ENCODE measurements at regions not wholly inside any gene's neighbourhood (a gene's known extent, or its start where the extent isn't known, plus 50 kb on each side); places are given as distances from the start of the nearest gene placed in this dataset.
A peak's percentile ranks its signal among the peaks of the same experiment; 100 is the strongest.
"Not testable (repeated sequence)": the region's sequence is repeated elsewhere in the genome, so short reads cannot be mapped to it uniquely, and the experiment has no call there.

DNA sequence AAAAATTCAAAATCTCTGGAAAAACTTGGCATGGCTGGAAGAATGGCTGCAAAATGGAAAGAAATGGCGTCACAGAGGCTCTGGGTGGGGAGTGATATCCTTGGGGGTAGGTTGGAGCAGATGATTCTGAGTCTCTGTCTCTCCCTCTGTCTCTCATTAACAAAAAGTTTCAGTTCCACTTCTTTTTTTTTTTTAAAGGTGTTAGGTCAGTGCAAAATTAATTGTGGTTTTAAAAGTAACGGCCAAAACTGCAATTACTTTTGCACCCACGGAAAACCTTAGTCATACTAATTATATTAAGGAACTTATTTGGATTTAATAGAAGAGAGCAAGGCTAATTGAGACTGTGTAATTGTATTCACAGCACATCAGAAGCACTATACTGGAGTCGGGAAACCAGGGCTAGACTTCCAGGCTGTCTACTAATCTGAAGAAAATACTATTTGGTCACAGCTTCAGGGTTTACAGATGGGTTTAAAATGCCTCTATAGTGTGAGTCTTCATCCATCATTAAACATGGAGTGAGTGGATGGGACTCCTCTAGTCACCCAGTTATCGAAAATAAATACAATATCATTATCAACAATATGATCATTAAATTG is 289.1 kb upstream of the PLD5 start:
- DNase-seq = no peak

DNA sequence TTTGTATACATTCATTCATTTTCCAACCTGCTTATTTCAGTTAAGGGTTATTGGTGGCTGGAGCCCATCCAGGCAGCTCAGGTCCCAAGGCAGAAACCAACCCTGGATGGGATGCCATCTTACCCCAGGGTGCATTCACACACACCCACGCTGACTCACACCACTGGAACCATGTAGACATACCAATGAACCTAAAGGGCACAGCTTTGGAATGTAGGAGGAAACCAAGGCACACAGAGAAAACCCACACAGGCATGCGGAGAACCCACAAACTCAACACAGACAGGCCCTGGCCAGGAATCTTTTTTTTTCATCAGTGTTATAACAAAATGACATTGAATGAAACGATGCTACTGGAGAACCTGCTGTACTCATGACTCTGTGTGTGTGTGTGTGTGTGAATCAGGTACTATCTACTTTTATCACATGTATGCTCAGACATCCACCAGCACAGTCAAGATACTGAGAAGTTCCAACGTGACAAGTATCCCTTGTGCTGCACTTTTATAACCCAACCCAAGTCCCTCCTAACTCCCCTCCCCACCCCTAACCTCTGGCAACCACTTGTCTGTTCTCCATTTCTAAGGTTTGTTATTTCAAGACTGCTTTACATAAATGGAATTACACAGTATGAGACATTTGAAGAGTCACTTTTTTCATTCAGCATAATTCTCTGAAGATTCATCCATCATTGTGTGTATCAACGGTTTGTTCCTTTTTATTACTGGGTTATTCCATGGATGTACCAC is 286.8 kb upstream of the PLD5 start:
- DNase-seq = no peak

DNA sequence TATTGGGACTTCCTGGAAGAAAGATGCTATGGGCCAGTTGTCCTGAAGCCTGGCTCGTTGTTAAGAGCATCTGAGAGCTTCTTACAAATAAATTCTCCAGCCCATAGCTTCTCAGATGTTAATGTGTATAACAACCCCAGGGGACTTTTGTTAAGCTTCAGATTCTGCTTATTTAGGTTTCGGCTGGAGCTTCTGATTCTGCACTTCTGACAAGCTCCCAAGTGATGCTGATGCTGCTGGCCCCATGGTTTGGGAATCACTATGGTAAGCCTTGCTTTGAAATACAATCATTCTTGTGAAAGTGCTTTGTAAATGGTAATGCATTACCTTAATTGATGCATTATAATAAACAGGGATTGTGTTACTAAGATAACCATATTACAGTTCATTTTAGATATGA is 281.8 kb upstream of the PLD5 start:
- DNase-seq = no peak

DNA sequence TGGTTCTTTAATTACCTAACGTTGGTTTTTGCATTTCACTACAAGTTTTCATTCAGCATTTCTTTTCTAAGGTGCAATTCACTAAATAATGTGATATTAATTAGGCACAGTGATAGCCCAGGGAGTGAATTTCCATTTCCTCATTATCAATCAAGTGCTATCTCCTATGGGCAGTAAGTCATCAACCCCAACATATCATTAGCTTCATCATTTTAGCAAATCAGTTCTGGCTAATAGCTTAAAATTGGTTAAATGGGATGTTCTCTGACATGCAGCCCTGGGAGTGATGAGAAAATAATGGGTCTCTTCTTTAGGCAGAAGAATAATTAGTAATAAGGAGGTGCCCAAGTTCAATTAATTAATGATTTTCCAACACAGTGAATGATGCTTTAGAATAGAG is 280.9 kb upstream of the PLD5 start:
- DNase-seq = not testable (repeated sequence)

DNA sequence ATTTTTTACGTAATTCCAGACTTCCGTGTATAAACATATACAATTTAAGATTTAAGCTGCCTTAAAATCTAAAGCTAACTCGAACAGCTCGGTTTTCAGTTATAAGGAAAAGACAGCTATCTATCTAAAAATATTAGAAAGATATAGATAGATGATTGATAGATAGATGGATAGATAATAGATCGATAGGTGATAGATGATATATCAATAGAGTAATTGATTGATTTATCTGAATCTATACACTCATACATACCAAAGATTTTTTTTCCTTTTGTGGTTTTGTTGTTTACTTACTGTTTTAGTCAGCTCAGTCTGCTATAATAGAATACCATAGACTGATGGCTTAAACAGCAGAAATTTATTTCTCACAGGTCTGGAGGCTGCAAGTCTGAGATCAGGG is 278.5 kb upstream of the PLD5 start:
- DNase-seq = no peak

DNA sequence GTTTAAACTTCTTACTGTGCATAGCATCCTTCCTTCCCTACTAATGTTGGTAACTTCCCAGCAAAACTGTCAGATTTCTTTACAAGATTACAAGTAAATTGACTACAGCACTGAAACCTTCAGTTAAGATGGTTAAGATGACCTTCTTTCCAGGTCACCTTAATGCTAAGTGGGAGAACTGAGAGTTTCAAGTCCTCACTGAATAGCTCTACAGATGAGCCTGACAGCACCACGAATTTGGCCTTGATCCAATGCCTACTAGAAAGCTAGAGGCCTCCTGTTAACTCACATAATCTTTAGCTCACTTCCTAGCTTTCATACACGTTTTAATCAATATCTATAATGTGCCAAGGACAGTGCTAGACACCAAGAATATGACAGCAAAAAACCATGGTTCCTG is 276.0 kb upstream of the PLD5 start:
- DNase-seq = no peak

DNA sequence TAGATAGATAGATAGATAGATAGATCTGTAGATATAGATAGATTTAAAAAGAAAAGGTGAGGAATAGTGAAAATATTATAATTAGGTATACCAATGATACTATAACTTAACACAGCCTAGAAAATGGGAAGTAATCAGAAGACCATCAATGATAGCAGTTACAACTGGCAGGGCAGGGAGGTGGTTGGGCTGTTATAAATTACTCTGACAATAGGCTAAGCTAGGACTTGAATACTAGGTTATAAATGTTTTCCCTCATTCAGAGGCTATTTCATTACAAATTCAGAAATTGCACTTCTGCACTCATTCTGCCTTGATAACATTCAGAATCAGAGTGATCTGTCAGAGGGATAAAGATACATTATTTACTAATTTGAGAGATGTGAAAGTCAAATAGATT is 273.4 kb upstream of the PLD5 start:
- no peak for DNase-seq

DNA sequence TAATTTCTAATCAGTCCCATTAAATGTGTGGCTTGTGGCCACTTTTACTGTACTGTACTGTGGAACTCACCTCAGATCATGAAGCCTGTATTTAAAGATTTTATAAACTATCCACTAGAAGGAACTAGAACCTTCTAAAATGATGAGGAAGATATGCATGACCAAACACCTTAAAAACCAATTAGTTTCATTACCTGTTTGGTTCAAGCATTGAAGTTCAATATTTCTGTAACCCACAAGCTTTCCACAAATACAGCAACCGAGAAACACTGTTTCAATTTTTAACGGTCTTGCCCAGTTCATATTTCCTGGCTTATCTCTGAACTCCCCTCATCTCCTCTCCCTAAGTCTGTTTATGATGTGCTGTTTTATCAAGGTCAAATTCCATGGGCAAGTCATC is 264.3 kb upstream of the PLD5 start:
- no peak for DNase-seq

DNA sequence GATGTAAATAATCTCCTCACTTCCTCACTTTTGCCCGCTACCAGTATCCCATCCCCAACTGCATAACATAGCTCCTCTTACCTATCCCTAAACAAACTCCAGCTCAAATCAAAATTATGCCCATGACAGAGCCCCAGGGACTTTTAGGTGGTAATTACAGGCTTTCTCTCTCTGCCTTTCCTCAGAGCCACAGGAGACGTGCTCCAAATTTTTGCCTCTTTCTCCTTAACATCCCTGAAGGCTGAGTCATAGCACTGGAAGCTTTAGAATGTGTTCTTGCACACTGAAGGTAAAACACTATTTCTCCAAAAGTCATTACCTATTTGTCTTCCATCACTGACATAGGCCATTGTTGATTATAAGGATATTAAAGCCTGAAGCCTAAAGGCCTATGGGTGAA is 263.5 kb upstream of the PLD5 start:
- no peak for DNase-seq

DNA sequence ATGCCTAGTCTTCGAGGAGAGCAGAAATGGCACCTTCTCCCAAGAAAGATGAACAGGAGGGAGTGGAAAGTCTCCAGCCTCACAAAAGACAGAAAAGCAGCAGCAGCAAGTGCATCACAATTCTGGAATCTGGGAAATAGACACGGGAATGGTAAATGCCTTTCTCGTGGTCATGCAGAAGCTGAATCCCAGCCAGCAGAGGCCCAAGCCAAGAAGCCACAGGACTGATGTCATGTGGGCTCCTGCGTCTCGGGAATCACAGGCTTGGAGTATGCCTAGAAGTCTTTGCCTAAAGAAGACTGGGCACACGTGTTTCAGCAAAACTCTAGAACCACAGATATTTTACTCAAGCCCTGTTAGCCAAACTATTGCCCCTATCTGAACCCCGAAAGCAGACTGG is 260.3 kb upstream of the PLD5 start:
- DNase-seq = no peak

DNA sequence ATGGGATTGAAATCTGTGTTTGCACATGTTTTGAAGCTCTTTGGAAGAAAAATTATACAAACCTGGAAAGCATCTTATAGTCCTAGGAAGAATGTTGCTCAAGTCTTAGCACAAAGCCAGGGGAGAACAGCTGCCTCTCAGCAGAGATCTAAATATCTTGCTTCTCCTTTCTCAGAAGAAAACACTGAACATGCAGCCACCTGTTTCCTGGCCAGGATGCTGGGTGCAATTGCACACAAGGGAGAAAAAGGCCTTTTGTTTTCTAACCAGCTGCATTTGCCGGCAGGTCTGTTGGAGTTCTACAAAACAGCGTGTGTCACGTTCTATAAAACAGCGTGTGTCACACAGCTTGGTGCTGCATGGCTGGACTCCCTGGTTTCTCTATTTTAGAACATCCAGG is 259.6 kb upstream of the PLD5 start:
- DNase-seq = peak; percentile 4

DNA sequence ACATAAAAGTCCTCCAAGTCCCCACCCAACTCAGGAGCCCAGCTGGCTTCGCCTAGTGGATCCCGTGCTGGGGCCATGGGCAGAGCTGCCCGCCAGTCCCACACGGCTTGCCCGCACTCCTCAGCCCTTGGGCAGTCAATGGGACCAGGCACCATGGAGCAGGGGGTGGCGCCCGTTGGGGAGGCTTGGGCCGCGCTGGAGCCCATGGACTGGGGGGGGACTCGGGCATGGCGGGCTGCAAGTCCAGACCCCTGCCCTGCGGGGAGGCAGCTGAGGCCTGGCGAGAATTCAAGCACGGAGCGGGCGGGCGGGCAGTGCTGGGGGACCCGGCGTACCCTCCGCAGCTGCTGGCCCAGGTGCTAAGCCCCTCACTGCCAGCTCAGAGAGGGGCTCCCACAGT is 249.8 kb upstream of the PLD5 start:
- DNase-seq = no peak

DNA sequence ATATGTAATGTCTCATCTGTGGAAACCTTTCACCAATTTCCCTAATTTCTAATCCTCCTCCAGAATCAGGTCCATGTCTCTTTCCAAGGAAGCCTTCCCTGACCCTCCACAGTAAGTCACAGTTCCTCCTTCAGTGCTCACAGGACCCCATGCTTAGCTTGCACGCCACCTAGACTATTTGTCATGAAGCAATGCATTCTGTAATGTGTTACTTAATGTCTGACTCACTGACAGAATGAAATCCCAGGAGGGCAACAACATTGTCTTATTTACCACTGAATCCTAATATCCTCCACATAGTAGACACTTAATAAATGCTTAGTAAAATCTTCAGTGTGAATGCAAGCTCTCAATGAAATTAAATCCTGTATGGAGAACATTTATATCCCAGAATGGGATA is 245.9 kb upstream of the PLD5 start:
- DNase-seq = no peak

DNA sequence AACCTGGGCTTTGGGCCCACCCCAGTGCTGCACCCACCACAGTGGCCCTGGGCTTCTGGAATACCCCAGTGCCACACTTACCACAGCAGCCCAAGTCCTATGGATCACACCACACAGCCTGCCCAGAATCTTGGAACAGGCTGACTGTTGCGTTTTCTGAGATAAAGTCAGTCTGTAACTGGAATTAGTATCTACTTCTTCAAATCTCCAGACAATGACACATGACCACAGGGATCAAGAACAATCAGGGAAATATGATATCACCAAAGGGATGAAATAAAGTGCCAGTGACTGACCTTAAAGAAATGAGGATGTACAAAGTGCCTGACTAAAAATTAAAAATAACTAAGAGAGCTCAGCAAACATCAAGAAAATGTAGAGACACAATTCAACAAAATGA is 239.7 kb upstream of the PLD5 start:
- DNase-seq = no peak

DNA sequence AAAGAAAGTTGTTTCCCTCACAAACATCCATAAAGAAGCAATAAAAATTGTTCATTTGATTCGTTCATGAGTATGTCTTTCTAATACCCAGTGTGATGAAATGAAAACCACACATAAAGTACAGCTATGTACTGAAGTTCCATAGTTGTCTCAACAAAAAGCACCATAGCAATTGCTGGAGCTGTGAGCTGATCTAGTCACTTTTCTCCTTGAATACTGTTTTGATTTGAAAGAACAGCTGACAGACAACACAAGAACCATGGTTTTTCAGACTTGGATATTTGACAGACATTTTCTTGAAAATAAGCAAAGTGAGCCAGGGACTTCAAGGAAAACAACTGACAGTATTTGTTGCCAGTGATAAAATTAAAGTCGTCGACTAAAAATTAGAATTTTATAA is 237.1 kb upstream of the PLD5 start:
- no peak for DNase-seq

DNA sequence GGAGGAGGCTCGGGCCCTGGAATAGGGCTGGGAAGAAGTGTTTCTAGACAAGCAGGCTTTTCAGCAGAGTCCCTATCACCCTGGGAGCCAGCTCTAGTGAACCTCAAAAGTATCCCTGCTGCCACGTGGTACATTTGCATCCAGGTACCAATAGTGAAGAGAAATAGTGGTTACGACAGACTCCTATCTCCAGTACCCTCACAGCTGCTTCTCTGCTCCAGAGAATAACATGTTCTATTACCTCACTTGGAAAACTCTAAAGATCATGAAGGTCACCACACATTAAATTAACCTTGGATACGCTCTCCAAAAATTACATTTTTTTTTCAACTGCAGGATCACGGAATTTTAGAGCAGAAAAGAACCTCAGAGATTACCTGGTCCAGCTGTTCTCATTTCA is 230.4 kb upstream of the PLD5 start:
- DNase-seq = no peak

DNA sequence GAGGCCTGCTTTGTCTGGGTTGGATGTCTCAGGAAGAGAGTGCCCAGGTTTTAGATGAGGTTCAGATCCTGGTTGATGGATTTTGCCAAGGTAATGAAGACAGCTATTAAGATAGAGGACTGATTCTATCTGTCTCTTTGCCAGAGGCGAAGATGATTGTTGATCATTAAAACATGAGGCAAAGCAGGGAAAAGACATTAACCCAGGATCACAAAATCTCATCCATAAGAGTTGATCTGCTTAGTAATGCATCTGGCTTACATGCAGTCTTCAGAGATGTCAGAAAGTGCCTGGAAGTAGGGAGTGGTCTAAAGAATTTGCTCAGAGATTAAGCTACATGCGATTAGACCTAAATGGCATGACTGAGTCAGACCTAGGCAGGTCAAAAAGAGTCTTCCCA is 229.6 kb upstream of the PLD5 start:
- no peak for DNase-seq

DNA sequence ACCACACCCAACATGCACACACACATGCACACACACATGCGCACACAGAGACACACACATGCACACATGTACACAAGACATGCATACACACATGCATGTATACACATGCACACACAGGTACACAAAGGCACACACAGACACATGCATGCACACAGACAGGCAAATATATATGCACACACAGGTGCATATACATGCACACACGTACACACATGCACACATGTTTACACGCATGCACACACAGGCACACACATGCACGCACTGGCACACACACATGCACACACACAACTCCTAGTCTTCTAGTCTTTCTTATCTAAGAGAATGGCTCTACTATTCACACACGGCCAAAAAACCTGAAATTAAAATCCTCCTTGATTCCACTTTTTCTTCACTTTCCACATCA is 222.7 kb upstream of the PLD5 start:
- DNase-seq = no peak

DNA sequence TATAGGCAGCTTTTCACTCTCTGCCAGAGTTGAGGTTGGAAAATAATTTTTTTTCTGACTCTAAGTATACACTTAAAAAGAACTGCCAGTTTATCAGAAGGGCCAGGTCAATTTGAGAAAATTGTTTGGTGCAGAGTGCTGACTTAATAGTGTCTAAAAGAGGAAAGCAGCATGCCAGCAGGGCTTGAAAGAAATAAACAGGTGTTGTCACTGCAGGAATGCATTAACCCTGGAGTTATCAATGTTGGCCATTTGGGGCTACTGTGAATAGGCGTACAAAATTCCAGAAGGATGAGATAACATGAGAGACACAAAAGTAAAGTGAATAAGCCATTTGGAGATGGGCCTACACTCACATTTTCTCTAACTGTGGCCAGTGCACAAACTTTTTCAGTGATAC is 220.6 kb upstream of the PLD5 start:
- DNase-seq = no peak

DNA sequence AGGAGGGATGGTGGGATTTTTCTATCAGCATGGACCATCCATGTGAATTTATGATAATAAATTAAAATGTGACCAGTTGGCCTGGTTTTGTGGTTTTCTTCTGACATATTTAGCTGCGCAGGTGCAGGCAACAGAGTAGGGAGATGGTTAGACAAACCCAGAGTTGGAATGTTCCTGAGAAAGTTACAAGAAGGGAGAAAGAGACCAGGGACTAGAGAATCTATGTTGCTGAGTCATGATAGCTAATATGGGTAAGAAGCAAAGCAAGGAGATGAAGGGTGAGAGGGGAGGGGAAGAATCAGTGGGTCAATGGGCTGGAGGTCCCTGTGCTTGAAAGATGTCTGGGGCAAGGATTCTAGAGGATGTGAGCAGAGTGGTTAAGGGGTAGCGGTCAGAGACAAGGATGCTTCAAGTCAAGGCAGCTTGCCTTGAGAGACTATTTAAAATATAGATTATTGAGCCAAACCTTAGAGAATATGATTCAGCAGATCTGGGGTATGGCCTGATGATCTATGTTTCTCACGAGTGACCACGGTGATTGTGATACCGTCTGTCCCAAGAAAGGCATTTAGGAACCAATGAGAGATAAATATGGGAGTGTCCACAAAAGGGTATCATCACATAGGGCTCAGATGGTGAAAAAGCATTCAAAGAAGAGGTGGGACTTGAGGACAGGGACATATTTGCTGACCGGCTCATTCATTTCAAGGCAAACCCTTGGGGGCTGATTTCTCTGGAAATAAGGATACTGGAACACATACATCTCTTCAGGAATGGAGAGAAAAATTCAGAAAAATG is 219.7 kb upstream of the PLD5 start:
- no peak for DNase-seq

DNA sequence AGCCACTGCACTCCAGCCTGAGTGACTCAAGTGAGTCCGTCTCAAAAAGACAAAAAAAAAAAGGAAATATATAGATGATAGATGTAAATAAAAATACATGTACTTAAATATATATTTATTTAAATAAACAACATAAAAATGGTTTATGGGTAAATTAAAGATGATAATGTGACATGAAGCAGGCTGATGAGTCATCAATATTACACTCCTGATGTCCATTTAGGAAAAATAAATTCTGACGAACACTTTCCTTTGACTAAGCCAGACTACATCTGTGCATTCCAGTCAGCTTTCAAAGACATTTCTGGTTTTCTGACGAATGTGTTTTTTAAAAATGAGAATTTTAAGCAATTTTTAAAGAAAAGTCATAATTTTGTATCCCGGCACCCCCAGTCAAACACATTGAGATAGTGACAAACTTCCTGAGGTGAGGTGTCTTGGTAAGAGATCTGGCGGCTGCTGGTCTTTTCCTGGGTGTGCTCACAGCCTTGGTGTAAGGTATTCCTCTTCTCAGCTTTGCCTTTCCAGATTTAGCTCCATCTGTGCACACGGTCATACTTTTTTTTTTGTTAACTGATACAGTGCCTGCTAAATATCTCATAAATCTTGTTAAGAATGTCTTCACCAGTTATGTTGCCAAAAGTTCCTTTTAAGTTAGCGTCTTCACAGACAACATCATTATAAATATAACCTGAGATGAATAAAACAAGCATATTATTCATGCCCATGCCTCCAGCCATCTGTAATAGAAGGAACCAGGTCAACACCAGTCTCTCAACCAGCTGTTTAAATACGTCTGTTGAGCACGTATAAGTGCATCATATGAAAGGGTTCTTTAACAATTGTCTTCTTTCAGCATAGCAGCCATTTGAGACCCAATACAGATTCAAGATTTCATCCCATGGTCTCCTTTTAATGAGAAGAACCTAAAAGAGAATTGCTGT is 214.5 kb upstream of the PLD5 start:
- peak; percentile 7 for DNase-seq

DNA sequence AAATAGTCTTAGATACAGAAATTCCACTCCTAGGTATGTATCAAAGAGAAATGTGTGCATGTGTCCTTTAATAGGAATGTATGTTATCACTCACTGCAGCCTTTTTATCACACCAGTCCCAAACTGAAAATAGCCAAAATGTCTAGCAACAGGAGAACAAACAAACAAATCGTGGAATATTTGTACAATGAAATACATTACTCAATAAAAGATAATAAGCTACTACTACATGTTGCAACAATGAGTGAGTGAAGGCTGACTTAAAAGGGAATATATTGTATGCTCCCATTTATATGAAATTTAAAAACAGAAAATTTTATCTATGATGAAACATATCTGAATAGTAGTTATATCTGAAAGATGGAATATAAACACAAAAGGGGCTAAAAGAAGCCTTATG is 212.1 kb upstream of the PLD5 start:
- no peak for DNase-seq
